ENCODE measurements at regions not wholly inside any gene's neighbourhood (a gene's known extent, or its start where the extent isn't known, plus 50 kb on each side); places are given as distances from the start of the nearest gene placed in this dataset.

- DNase-seq = no peak
Observed at GRCh38 chr1:88275259-88275862, 408.7 kb upstream of the PKN2 start.

- no peak for DNase-seq
Observed at GRCh38 chr1:88276163-88276562, 407.9 kb upstream of the PKN2 start.

- DNase-seq = no peak
Observed at GRCh38 chr1:88284066-88284465, 400.0 kb upstream of the PKN2 start.

GRCh38 chr1:88284666-88285366 is 399.3 kb upstream of the PKN2 start:
- DNase-seq = no peak

- no peak for DNase-seq
Observed at GRCh38 chr1:88286716-88287115, 397.4 kb upstream of the PKN2 start.

- no peak for DNase-seq
Observed at GRCh38 chr1:88288571-88288970, 395.5 kb upstream of the PKN2 start.

GRCh38 chr1:88289401-88290102 is 394.5 kb upstream of the PKN2 start:
- DNase-seq = no peak

- no peak for DNase-seq
Observed at GRCh38 chr1:88291611-88292354, 392.3 kb upstream of the PKN2 start.

GRCh38 chr1:88293691-88294190 is 390.3 kb upstream of the PKN2 start:
- DNase-seq = no peak

- DNase-seq = no peak
Observed at GRCh38 chr1:88296227-88296626, 387.8 kb upstream of the PKN2 start.

GRCh38 chr1:88296642-88297041 is 387.4 kb upstream of the PKN2 start:
- no peak for DNase-seq

GRCh38 chr1:88298506-88298905 is 385.6 kb upstream of the PKN2 start:
- DNase-seq = no peak

- no peak for DNase-seq
Observed at GRCh38 chr1:88300752-88301263, 383.3 kb upstream of the PKN2 start.

GRCh38 chr1:88302843-88303486 is 381.1 kb upstream of the PKN2 start:
- no peak for DNase-seq

- DNase-seq = no peak
Observed at GRCh38 chr1:88311265-88311664, 372.8 kb upstream of the PKN2 start.

GRCh38 chr1:88311907-88312306 is 372.2 kb upstream of the PKN2 start:
- DNase-seq = no peak

GRCh38 chr1:88317396-88317795 is 366.7 kb upstream of the PKN2 start:
- DNase-seq = no peak

- no peak for DNase-seq
Observed at GRCh38 chr1:88318740-88319139, 365.3 kb upstream of the PKN2 start.

GRCh38 chr1:88320291-88320690 is 363.8 kb upstream of the PKN2 start:
- DNase-seq = no peak

GRCh38 chr1:88321706-88322105 is 362.4 kb upstream of the PKN2 start:
- no peak for DNase-seq

- no peak for DNase-seq
Observed at GRCh38 chr1:88324899-88325298, 359.2 kb upstream of the PKN2 start.
